Right renal cortex interstitium (tissue), 3 donors: ENCODE measurements at regions not wholly inside any gene's neighbourhood (a gene's known extent, or its start where the extent isn't known, plus 50 kb on each side); places are given as distances from the start of the nearest gene placed in this dataset.

Source experiments
- DNase-seq, 3 donors: peaks; one replicate each; pipeline ENCODE4 v3.0.0-alpha.2; 2013; ENCODE audit warnings: low read depth in 3 of 3, low spot score in 2 of 3

DNA sequence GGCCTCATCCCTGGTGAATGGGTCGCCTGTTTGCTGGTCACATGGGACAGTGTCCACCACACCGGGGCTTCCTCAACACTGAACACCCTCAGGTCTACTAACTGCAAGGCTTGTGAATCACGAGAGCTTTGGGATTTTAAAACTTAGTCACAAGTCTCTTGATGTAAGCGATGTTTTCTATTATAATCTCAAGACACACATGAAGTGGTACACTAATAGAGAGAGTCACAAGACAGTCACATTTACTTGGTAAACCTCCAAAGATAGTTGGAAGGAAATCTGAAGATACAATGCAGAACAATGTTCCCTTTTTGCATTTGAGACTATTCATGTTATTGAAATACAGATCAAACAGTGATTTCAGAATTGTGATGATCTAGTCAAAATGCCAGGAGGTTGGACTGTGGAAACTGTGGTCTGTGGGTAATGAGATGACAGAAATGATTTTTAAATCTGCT, 233.1 kb upstream of the KLF6 start:
- no peak for DNase-seq

DNA sequence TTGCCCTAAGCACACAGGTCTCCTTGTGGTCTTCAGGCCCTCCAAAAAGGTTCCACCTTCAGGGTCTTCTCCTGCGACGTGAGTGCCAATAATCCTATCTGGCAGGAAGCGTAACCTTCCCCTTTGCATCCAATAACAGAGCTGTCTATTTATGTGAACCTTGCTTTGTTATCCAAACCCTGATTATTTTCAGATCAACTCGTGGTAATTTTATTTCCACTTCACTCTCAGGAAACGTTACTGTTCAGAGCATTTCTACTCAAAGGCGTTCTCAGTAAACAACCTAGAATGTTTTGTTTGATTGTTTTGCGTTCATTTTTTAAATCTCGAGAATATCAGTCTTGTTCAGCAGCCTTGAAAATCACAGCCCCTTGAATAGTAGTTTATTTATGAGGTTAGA, 232.3 kb upstream of the KLF6 start:
- DNase-seq, result no peak

DNA sequence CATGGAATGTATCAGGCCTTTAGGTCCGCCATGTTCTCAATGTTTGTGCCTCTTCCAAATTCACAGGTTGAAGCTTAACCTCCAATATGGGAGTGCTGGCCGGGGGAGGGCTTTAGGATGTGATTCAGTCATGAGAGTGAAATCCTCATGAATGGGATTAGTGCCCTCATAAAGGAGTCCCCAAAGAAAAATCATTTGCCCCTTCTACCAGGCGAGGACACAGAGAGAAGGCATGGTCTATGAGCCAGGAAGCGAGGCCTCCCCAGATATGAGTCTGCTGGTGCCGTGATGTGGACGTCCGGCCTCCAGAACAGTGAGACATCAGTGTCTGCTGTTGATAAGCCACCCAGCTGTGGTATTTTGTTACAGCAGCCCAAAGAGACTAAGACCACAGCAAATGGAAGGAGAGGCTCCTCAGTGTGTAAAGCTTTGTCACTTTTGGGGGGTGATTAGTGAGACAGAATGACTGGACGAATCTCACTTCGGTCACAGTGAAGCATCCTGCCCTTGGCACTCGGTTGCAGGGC, 231.3 kb upstream of the KLF6 start:
- DNase-seq, result no peak

DNA sequence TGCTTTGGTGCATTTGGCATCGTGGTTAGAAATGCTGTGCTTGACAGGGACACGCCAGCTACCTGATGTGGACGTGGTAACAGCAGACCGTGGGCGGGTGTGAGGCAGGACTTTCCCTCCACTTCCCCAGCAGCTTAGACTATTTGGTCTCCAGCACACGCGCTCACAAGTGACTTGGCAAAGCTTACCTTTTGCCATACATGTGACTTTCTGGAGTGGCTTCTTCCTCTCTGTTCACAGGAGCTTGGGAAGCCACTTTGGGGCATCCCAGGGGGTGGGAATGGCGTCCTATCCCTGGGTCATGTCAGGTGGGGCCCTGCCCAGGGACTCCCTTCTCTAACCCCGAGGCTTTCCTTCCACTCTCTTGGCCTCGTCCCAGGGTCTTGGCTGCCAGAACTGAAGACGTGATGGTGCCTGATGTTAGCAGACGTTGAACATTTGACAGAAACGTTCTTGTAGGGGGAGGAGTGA, 228.7 kb upstream of the KLF6 start:
- no peak for DNase-seq

DNA sequence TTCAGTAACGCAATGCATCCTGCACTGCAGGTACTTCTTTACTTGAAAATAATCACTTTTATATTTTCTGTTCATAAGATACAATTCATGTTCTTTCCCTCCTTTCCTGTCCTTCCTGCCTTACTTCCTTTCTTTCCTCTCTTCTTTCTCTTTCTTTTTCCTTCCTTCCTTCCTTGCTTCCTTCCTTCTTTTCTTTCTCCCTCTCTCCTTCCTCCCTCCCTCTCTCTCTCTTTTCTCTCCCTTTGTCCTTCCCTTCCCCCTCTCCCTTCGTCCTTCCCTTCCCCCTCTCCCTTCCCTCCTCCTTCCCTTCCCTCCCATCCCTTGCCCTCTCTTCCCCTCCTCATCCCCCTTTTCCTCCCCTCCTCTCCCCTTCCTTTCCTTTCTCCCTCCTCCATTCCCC, 227.8 kb upstream of the KLF6 start:
- DNase-seq, result no peak

DNA sequence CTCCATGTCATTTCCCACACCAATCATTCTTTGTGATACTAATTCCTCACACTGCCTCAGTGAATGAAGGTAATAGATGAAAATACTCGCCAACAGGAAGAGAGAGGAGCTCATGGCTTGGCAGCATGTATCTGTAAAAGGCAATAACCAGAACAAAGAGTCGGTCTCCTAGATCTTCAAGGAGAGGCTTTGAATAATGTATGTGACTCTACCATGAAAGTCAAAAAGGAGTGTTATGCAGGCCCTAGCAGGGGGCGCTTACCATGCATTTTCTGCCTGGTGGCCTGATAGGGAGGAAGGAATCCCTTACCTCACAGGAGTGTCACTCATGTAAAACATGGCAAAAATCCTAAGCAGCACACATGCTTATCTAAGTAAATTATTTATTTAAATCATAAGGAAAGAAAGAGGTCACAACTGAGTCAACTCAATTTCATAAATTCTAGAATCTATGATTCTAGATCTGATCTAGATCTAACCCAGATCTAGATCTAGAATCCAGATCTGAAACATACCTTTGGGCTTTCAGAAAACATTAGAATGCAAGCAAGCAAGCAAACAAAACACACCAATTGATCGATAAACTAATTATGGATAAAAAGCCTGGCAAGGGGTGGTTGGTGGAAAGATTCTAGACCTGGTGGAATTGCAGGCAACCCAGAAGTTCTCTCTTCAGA, 226.3 kb upstream of the KLF6 start:
- no peak for DNase-seq

DNA sequence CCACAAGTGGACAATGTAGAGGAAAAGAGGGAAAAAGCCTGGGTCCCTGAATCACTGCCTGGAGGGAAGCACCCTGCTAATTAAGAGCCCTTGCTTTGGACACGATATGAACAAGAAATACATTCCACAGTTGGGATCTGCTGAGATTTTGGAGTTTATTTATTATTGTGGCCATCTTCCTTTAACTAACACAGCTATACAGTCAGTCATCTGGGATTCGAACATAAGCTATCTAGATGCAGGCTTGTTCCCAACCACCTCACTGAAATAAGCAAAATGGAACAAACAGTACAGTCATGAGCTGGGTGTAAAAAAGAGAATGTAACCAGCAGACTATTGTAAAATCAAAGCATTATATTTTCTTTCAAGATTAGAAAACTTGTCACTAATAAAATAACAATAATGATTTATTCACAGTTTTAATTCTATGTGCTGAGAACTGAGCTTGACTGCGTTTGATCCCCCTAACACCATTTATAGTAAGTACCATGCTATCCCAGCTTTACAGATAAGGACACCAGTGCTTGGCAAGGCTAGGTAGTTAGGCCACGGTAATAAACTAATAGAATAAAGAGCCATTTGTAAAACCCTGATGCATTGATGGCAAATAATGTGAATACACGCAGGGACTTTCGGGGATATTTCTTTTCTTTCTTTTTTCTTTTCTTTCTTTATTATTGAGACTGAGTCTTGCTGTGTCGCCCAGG, 223.8 kb upstream of the KLF6 start:
- DNase-seq, result no peak

DNA sequence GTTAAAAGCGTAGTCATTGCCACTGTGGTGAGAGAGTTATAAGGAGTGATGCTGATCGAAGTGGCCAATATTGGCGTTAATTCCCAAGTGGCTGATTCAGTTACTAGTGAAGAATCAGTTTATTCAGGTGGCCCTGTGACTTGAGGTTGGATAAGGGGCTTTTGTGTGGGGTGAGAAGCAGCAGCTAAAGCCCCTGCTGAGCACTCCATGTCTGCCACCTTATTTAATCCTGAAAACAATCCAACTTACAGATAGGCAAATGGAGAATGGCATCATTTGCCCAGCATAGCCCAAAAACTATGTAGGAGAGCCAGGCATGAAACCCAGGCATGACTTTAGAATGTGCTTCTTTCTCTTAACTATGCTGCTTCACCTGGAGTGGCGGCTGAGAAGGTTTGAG, 222.8 kb upstream of the KLF6 start:
- no peak for DNase-seq

DNA sequence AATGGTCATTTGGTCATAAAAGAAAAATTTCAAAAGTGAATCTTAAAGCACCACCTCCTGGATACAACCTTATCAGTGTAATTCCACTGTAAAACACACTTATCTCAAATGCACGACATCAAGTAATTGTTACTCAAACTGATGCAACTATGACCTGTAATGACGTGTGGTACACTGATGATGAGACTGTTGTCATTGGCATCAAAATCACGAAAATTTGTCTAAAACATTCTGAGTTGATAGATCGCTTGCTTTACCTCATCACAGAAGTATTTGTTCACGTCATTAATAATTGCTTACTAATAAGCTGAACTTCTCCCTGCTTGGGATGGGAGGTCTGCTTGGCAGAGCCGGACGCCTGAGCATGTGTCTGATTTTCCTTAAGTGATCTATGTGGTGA, 221.8 kb upstream of the KLF6 start:
- DNase-seq, result no peak

DNA sequence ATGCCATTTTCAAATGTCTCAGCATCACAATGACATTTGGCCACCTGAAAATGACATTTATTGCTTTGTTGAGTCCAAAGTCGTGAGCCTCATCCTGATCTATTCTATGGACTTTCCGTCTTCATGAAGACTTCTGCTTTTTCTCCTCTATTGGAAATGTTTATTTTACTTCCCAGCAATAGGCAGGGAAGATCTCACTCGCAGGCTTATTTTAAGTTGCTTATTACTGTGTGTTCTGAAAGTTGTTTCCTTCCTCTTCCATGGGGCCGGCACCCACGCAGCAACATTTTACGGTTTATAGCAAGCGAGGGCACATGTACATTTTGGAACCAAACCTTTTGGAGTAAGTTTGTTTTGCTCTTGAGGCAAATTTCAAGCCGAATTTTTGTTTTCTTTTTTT, 221.0 kb upstream of the KLF6 start:
- no peak for DNase-seq

DNA sequence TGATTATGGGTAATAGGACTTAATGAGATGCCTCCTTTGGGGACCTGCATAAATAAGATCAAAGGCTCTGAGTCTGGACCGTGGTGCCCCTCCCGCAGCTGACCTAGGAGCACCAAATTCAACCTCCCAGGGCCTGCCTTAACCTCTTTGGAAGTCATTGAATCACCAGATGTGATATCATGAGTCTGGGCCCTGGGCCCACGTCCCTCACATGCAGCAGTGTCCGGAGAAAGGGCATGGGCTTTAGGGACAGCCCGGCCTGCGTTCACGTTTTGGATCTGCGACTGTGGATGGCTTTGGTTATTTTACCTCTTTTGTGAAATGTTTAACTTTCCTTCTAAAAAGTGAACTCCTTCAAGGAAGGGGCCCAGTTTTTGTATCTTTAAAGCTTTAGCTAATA, 220.0 kb upstream of the KLF6 start:
- no peak for DNase-seq

DNA sequence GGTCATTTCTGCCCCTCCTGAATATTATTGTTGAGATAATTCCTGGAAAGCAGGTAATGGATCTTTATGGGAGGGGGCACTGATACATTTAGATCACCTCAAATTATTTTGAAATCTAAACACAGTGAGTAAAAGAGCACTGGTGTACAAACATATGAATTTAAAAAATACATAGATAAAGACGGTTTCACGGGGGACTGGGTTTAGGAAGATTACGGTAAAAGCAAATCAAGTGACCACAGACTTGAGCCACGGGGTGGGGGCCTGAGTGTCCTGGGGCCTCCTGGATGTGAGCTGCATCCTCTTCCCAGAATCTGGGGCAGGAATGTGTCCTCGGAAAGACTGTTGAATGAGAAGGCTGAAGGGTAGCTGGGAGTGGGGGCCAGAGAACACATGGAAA, 219.1 kb upstream of the KLF6 start:
- DNase-seq, result no peak

DNA sequence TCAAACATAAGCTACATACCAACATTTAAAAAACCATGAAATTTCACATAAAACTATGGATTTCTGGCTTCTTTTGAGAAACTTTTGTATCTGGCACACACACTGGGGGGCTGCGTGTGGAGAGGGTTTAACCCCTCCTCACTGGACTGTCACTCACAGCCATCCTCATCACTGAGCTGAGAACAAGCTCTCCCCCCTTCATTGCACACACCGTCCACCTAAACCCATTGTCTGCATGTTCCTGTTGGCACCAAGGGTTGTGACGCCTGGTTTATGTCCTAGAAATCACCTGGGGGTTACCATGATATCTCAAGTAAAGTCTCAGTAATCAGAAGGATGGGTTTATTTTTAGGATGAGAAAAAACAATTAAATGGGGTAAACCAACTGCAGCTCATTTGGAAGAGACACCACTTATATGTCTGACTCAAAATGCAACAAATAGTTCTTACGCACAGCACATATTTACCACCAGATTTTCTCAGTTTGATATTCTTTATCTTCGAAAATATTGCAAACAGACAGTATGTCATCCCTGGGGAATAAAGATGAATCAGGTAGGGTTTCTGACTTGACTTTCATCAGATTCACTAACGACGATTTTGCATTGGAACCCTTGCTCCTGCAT, 218.5 kb upstream of the KLF6 start:
- no peak for DNase-seq

DNA sequence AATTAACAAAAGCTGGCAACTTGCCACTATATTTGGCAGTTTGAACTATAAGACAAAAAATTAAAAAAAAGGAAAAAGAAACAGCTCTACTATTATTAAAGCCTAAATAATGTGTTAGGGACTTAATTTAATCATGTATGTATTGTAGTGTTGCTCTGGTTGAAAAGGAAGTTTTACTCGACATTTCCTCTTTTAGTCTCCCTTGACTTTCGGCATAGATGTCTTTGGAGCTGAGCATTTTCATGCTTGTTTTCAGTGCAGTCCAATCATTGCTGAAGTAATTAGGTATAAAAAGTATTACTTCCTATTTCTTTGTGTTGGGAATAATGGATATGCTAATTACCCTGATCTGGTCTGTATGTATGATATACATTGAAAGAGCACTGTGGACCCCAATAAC, 216.8 kb upstream of the KLF6 start:
- no peak for DNase-seq

DNA sequence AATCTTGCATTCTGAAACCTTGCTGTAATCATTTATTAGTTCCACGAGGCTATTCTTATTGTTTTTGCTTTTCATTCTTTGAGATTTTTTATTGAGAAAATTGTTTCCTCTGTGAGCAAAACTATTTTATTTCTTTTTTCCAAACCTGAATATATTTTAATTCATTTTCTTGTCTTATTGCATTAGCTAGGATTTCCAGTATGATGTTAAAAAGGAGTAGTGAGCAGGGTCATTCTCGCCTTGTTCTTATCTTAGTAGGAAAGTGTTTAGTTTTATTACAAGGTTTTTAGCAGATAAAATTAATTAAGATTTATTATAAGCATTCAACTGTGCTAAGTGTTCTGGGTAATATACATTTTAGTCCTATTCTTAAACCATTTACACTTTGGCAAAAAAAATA, 214.6 kb upstream of the KLF6 start:
- DNase-seq, result no peak

DNA sequence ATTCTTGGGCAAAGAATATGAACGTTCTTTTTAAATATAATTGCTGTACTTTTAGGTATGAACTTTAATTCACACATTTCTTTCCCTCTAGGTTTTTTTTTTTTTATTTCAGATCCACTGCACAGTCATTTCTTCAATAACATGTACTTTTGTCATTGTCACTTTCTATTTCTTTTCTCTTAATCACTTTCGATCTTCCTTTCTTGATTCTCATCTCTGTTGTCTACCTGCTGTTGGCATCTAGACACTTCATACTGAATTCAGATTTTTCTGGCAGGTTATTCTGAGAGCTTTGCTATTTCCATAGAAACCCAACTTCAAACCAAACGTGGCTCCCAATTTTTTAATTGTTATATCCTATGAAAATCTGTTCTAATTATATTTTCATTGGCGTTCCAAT, 211.7 kb upstream of the KLF6 start:
- DNase-seq, result no peak

DNA sequence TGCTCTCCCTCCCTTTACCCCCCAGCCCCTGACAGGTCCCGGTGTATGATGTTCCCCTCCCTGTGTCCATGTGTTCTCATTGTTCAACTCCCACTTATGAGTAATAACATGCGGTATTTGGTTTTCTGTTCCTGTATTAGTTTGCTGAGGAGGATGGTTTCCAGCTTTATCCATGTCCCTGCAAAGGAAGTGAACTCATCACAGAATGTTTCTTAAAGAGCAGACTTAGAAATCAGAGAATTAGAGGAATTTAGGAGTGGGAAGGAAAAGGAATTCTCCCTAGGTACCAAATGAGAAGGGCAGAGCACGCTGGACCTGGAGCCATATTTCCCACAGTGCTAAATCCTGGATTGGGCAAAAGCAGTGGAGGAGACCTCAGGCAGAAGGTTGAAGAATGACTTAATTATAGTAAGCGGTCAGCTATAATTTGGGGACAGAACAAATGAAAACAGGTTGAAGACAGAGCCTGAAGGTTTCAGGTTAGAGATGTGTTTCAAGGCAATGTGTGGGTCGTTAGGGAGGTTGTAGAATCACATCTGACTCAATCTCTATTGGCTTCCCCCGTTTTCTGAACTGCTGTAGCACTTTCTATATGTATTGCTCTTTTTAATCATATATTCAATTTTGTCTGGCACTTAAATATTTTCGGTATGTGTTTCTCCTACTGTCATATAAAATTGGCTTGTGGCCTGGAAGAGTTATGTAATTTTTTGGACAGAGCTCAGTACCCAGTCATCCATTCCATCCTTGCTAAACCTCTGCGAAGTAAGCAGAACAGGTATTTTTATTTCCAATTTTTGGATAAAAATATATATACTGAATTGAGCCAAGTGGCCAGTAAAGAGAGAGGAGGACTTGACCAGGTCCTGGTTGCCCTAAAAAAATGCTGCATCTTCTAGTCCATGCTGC, 210.5 kb upstream of the KLF6 start:
- DNase-seq, result no peak

DNA sequence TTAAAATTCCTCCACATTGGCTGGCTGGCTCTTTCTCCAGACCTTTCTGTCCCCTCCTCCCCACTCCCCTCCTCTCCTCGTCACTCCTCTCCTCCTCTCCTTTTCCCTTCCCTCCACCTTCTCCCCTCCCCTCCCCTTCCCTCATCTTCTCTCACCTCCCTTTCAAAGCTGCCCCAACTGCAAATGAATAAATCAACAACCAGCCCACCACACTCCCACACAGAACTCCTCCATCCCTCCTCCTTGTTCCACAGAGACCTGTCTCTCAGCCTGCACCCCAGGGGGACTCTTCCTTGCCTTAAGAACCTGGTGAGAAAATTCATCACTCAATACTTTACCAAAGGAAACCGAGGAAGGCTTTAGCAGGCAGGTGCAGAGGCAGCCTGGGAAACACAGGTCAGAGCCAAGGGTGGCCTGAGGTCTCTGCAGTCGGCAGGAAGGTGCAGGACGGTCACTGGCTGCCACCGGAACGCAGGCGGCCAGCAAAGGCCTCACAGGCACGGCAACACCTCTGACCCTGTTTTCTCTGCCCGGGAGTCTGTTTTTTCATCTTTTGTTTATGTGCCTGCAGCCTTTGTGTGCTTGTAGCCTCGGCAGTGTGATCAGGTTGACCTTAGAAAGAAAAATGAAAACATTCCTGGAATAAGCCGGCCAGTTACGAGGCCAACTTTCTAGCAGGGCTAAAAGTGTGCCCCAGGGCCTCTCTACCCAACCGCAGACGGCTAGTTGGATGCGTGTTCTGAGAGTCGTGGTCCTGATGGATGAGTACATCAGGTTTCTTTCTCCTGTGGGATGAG, 207.6 kb upstream of the KLF6 start:
- DNase-seq, result no peak

DNA sequence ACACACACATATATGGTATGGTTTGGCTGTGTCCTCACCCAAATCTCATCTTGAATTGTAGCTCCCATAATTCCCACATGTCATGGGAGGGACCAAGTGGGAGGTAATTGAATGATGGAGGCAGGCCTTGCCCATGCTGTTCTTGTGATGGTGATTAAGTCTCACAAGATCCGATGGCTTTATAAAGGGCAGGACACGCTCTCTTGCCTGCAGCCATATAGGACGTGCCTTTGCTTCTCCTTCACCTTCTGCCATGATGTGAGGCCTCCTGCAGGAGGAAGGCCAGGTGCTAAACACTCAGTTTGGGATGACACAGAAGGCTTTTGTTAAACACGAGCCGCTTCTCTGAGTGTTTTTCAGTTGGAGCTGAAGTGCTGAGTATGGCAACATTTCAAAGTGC, 205.3 kb upstream of the KLF6 start:
- DNase-seq, result no peak
